GM18519 (cell line): ENCODE measurements at regions not wholly inside any gene's neighbourhood (a gene's known extent, or its start where the extent isn't known, plus 50 kb on each side); places are given as distances from the start of the nearest gene placed in this dataset.
"Not testable (repeated sequence)": the region's sequence is repeated elsewhere in the genome, so short reads cannot be mapped to it uniquely, and the experiment has no call there.

Source experiments
- ATAC-seq: cut with Tn5 transposase; IDR thresholded peaks from one replicate; pipeline ENCODE4 v1.9.1; 2021; ENCODE audit warnings: mild to moderate bottlenecking, moderate library complexity; ENCODE audit not compliant: unreplicated experiment, low FRiP score

- ATAC-seq: no peak
These were observed 73.5 kb upstream of the DHRSX start for GRCh38 chrX:2574271-2574670.

- no peak for ATAC-seq
These were observed 72.0 kb upstream of the DHRSX start for GRCh38 chrX:2572740-2573139.

GRCh38 chrX:2568125-2568524, 67.3 kb upstream of the DHRSX start:
- no peak for ATAC-seq

- ATAC-seq: no peak
These were observed 65.3 kb upstream of the DHRSX start for GRCh38 chrX:2566055-2566454.

GRCh38 chrX:2561456-2561855, 60.7 kb upstream of the DHRSX start:
- ATAC-seq: no peak

GRCh38 chrX:2559124-2559523, 58.3 kb upstream of the DHRSX start:
- no peak for ATAC-seq

- no peak for ATAC-seq
These were observed 54.1 kb upstream of the DHRSX start for GRCh38 chrX:2554891-2555290.

- ATAC-seq: not testable (repeated sequence)
These were observed 53.3 kb upstream of the DHRSX start for GRCh38 chrX:2554066-2554465.

- no peak for ATAC-seq
These were observed 51.9 kb upstream of the DHRSX start for GRCh38 chrX:2552621-2553201.

GRCh38 chrX:2550328-2551020, 49.7 kb upstream of the DHRSX start:
- no peak for ATAC-seq
